Mesenchymal stem cell (in vitro differentiated cells and primary cell): ENCODE measurements at regions not wholly inside any gene's neighbourhood (a gene's known extent, or its start where the extent isn't known, plus 50 kb on each side); places are given as distances from the start of the nearest gene placed in this dataset.

Source experiments
- DNase-seq: peaks from one replicate; pipeline ENCODE4 v3.0.0-alpha.2; 2013
- H2AFZ ChIP-seq: one replicate; pipeline ENCODE4 v1.6.1; 2013; ENCODE audit warnings: low read depth, mild to moderate bottlenecking, control low read depth, inconsistent platforms, low read length, moderate library complexity
- H2AK5ac ChIP-seq: 2 replicates; pipeline ENCODE4 v1.6.1; 2013; ENCODE audit warnings: low read length, moderate library complexity, mild to moderate bottlenecking, inconsistent platforms; ENCODE audit not compliant: severe bottlenecking
- H2BK120ac ChIP-seq: one replicate; pipeline ENCODE4 v1.6.1; 2013; ENCODE audit warnings: low read depth, mild to moderate bottlenecking, inconsistent platforms, low read length, moderate library complexity
- H2BK12ac ChIP-seq, 2 experiments: one replicate each; pipeline ENCODE4 v1.6.1; 2013; ENCODE audit warnings: inconsistent platforms in 2 of 2, low read length in 2 of 2, mild to moderate bottlenecking in 2 of 2, moderate library complexity in 2 of 2, control low read depth in 1 of 2
- H2BK15ac ChIP-seq: one replicate; pipeline ENCODE4 v1.6.1; 2013; ENCODE audit warnings: mild to moderate bottlenecking, low read depth, inconsistent platforms; ENCODE audit not compliant: poor library complexity, severe bottlenecking
- H2BK5ac ChIP-seq: 2 replicates; pipeline ENCODE4 v1.6.1; 2013; ENCODE audit warnings: low read depth, mild to moderate bottlenecking, low read length, control low read depth, inconsistent platforms; ENCODE audit not compliant: poor library complexity, severe bottlenecking
- H3K14ac ChIP-seq, 2 experiments: one replicate each; pipeline ENCODE4 v1.6.1; 2013; ENCODE audit warnings: inconsistent platforms in 2 of 2, low read length in 2 of 2, control low read depth in 1 of 2, mild to moderate bottlenecking in 1 of 2, moderate library complexity in 1 of 2
- H3K18ac ChIP-seq, 2 experiments: one replicate each; pipeline ENCODE4 v1.6.1; 2013; ENCODE audit warnings: inconsistent platforms in 2 of 2, low read length in 2 of 2, control low read depth in 1 of 2, low read depth in 1 of 2, mild to moderate bottlenecking in 1 of 2
- H3K23ac ChIP-seq, 2 experiments: one replicate each; pipeline ENCODE4 v1.6.1; 2013; ENCODE audit warnings: inconsistent platforms in 2 of 2, low read length in 2 of 2, mild to moderate bottlenecking in 2 of 2, moderate library complexity in 2 of 2, control low read depth in 1 of 2
- H3K27ac ChIP-seq: 2 replicates; pipeline ENCODE4 v1.5.1; 2013; ENCODE audit warnings: mild to moderate bottlenecking, moderate library complexity, low read length, control low read depth, inconsistent platforms; ENCODE audit not compliant: poor library complexity, severe bottlenecking
- H3K27me3 ChIP-seq, 2 experiments: 2 replicates each; pipeline versions ENCODE4 v1.6.1 to v1.7.0; 2013; ENCODE audit warnings: low read length in 2 of 2, mild to moderate bottlenecking in 2 of 2, moderate library complexity in 2 of 2, control low read depth in 1 of 2, inconsistent platforms in 1 of 2; ENCODE audit not compliant: control insufficient read depth in 1 of 2, insufficient read depth in 1 of 2
- H3K36me3 ChIP-seq, 2 experiments: 2 replicates each; pipeline versions ENCODE4 v1.6.1 to v1.7.0; 2013; ENCODE audit warnings: low read length in 2 of 2, control low read depth in 1 of 2, inconsistent platforms in 1 of 2, low read depth in 1 of 2, mild to moderate bottlenecking in 1 of 2; ENCODE audit not compliant: insufficient read depth in 2 of 2, control insufficient read depth in 1 of 2
- H3K4ac ChIP-seq, 2 experiments: one replicate each; pipeline ENCODE4 v1.6.1; 2013; ENCODE audit warnings: inconsistent platforms in 2 of 2, low read length in 2 of 2, mild to moderate bottlenecking in 2 of 2, moderate library complexity in 2 of 2, control low read depth in 1 of 2, low read depth in 1 of 2
- H3K4me1 ChIP-seq: 2 replicates; pipeline ENCODE4 v1.6.1; 2013; ENCODE audit warnings: low read depth, low read length, control low read depth; ENCODE audit not compliant: control insufficient read depth, insufficient read depth
- H3K4me2 ChIP-seq: 2 replicates; pipeline ENCODE4 v1.6.1; 2013; ENCODE audit warnings: low read length, mild to moderate bottlenecking, inconsistent platforms; ENCODE audit not compliant: poor library complexity, severe bottlenecking
- H3K4me3 ChIP-seq, 2 experiments: 2 replicates each; pipeline versions ENCODE4 v1.5.1 to v1.7.0; 2013; ENCODE audit warnings: low read length in 2 of 2, mild to moderate bottlenecking in 2 of 2, control low read depth in 1 of 2, low read depth in 1 of 2; ENCODE audit not compliant: insufficient read depth in 1 of 2
- H3K79me1 ChIP-seq: replicated peaks from 2 replicates; pipeline ENCODE4 v1.6.1; 2013; ENCODE audit warnings: mild to moderate bottlenecking, control low read depth, low read length, inconsistent platforms; ENCODE audit not compliant: poor library complexity, severe bottlenecking
- H3K9ac ChIP-seq: 2 replicates; pipeline ENCODE4 v1.7.0; 2013; ENCODE audit warnings: mild to moderate bottlenecking, low read length, moderate library complexity
- H3K9me3 ChIP-seq: 2 replicates; pipeline ENCODE4 v1.7.0; 2013; ENCODE audit warnings: mild to moderate bottlenecking, low read length; ENCODE audit not compliant: control insufficient read depth
- H4K8ac ChIP-seq: one replicate; pipeline ENCODE4 v1.6.1; 2013; ENCODE audit warnings: inconsistent platforms, mild to moderate bottlenecking, low read length, moderate library complexity
- H4K91ac ChIP-seq: one replicate; pipeline ENCODE4 v1.6.1; 2013; ENCODE audit warnings: mild to moderate bottlenecking, low read length, inconsistent platforms
- WGBS: methylation state at CpG from one replicate; pipeline ENCODE4 v1.1.7; 2013; ENCODE audit warnings: mixed read lengths; 5-methylcytosine and 5-hydroxymethylcytosine counted together

GRCh38 chr11:116642481-116642880, 130.3 kb downstream of the BUD13 start:
- Histone ChIP-seq H3K79me1 (no peaks in the 10 kb centered on the region), H3K36me3 (no peaks in the 10 kb centered on the region), H2BK120ac (no peak overlapping the region), H2BK15ac (no peak overlapping the region), H3K4ac (no peak overlapping the region), H2AFZ (no peak overlapping the region), H4K8ac (no peak overlapping the region), H3K18ac (no peak overlapping the region), H3K27me3 (peaks cover 15 to 36% of the 10 kb centered on the region in 2 experiments), H3K23ac (no peak overlapping the region), H3K4me2 (no peak overlapping the region), H3K4me3 (no peak overlapping the region), H2BK12ac (no peak overlapping the region), H4K91ac (no peak overlapping the region), H3K9me3 (peaks cover 6% of the 10 kb centered on the region), H3K27ac (no peak overlapping the region), H3K9ac (no peak overlapping the region), H3K4me1 (no peaks in the 10 kb centered on the region), H2BK5ac (no peak overlapping the region), H3K14ac (no peak overlapping the region), H2AK5ac (no peak overlapping the region)
- WGBS: 92% methylated on average over 1 of the region's 1 CpG
- DNase-seq: no peak

GRCh38 chr11:116641561-116642045, 131.2 kb downstream of the BUD13 start:
- Histone ChIP-seq H3K27me3 (peaks cover 23 to 42% of the 10 kb centered on the region in 2 experiments), H3K9ac (no peak overlapping the region)
- 36% methylated on average over 11 of the region's 11 CpGs for WGBS

GRCh38 chr11:116640641-116641402, 132.0 kb downstream of the BUD13 start:
- no peaks in the 10 kb centered on the region for H3K36me3 ChIP-seq
- no peak overlapping the region for H3K18ac ChIP-seq
- H4K91ac ChIP-seq: no peak overlapping the region
- H3K4me3 ChIP-seq: no peak overlapping the region
- H3K9ac ChIP-seq: no peak overlapping the region
- 83% methylated on average over 7 of the region's 7 CpGs for WGBS
- H3K9me3 ChIP-seq: peaks cover 3% of the 10 kb centered on the region
- no peaks in the 10 kb centered on the region for H3K79me1 ChIP-seq
- H3K27me3 ChIP-seq: peaks cover 25 to 44% of the 10 kb centered on the region in 2 experiments
- no peak for DNase-seq
- no peak overlapping the region for H3K14ac ChIP-seq
- H3K4me1 ChIP-seq: no peaks in the 10 kb centered on the region
- no peak overlapping the region for H2AFZ ChIP-seq
- no peak overlapping the region for H3K4ac ChIP-seq
- H2BK120ac ChIP-seq: no peak overlapping the region
- H2BK5ac ChIP-seq: no peak overlapping the region
- no peak overlapping the region for H2AK5ac ChIP-seq
- H4K8ac ChIP-seq: no peak overlapping the region
- H3K4me2 ChIP-seq: peak overlapping the region; percentile 3
- no peak overlapping the region for H3K23ac ChIP-seq
- H2BK15ac ChIP-seq: no peak overlapping the region
- no peak overlapping the region for H3K27ac ChIP-seq
- no peak overlapping the region for H2BK12ac ChIP-seq

More at GRCh38 chr11:116641561-116642045, 131.2 kb downstream of the BUD13 start:
- no peak overlapping the region for H3K23ac ChIP-seq
- no peaks in the 10 kb centered on the region for H3K79me1 ChIP-seq
- no peak overlapping the region for H4K8ac ChIP-seq
- no peaks in the 10 kb centered on the region for H3K4me1 ChIP-seq
- DNase-seq: no peak
- H2BK12ac ChIP-seq: no peak overlapping the region
- H2BK15ac ChIP-seq: no peak overlapping the region
- no peak overlapping the region for H3K4me3 ChIP-seq
- no peak overlapping the region for H2AK5ac ChIP-seq
- H3K27ac ChIP-seq: no peak overlapping the region
- H4K91ac ChIP-seq: no peak overlapping the region
- H3K9me3 ChIP-seq: peaks cover 3% of the 10 kb centered on the region
- H3K14ac ChIP-seq: no peak overlapping the region
- no peak overlapping the region for H3K4me2 ChIP-seq
- H3K36me3 ChIP-seq: no peaks in the 10 kb centered on the region
- no peak overlapping the region for H2BK120ac ChIP-seq
- H3K18ac ChIP-seq: no peak overlapping the region
- H3K4ac ChIP-seq: no peak overlapping the region
- no peak overlapping the region for H2AFZ ChIP-seq
- H2BK5ac ChIP-seq: no peak overlapping the region

- Histone ChIP-seq H3K4me3 (no peak overlapping the region), H2AFZ (no peak overlapping the region), H3K4me1 (no peaks in the 10 kb centered on the region), H3K36me3 (no peaks in the 10 kb centered on the region), H3K4me2 (no peak overlapping the region), H4K91ac (no peak overlapping the region), H3K4ac (no peak overlapping the region), H2BK15ac (no peak overlapping the region), H3K14ac (no peak overlapping the region), H3K27ac (no peak overlapping the region), H4K8ac (no peak overlapping the region), H2BK120ac (no peak overlapping the region), H3K27me3 (peaks cover 25 to 37% of the 10 kb centered on the region in 2 experiments), H2BK5ac (no peak overlapping the region), H2BK12ac (no peak overlapping the region), H3K18ac (no peak overlapping the region), H3K9ac (no peak overlapping the region), H3K79me1 (no peaks in the 10 kb centered on the region), H2AK5ac (no peak overlapping the region), H3K23ac (no peak overlapping the region), H3K9me3 (no peaks in the 10 kb centered on the region)
- DNase-seq: no peak
- WGBS: 89% methylated on average over 6 of the region's 6 CpGs
Measured at GRCh38 chr11:116638463-116638862, 134.3 kb downstream of the BUD13 start.
